Fibroblast of skin of left quadriceps (primary cell): ENCODE measurements at regions not wholly inside any gene's neighbourhood (a gene's known extent, or its start where the extent isn't known, plus 50 kb on each side); places are given as distances from the start of the nearest gene placed in this dataset.
A peak's percentile ranks its signal among the peaks of the same experiment; 100 is the strongest.

Experiments used
- DNase-seq, 2 experiments: peaks; one replicate each; pipeline ENCODE4 v3.0.0-alpha.2; 2013; ENCODE audit warnings: low read depth in 2 of 2

DNA sequence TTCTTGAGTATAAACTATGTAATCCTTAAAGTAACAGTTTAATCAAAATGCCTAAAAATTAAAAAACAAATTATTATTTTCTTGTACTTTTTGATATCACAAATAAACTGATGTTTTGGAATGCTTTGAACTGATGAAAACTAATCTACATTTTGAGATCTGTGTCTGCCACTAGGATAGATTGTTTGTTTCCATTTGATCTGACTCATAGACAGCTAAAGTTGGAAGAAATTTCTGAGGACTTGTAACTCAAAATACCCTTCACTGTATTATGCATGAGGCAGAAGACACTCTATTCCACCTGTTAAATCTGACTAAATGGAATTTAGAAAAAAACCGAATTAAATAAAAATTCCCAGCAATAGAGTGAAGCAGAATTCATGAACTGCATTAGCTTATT, 1400.0 kb upstream of the FLRT2 start:
- no peak for DNase-seq

DNA sequence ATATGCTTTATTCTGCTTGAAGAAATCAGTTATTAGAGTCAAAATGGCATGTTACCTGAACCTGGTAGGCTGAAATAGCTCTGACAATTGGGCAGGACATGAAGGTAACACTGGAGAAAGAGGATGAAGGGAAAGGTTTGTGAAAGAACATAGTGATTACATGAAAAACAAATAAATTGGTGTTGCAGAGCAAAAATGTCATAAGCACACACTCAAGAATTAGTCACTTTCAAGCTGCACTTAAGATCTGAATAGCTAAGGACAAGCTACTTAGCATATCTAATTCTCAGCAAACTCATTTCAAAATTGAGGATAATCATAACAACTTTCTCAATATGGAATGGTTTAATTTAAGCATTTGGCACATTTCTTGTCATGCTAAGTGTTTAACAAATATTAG, 1398.0 kb upstream of the FLRT2 start:
- DNase-seq = no peak

- peak; percentile 44 to 49 for DNase-seq
Measured at GRCh38 chr14:84144166-84144565, 1385.8 kb upstream of the FLRT2 start.

- no peak for DNase-seq
Measured at GRCh38 chr14:84152452-84152851, 1377.5 kb upstream of the FLRT2 start.

DNA sequence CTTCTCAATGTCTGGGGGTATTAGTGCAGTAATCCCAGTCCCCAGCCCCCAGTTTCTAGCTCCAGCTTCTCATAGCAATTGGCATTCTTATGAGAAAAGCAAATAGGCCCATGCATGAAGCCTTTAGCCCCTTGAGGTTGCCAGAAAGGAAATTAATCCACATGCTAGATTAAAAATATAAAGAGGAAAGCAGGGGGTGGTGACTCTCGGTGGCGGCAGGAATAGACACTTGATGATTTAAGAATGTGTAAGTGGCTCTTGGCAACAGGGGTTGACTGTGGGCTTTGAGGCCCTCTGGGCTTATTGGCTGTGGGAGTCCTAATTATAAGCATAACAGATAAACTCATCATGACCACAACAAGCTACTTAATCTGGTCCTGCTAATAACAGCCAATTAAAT, 1367.3 kb upstream of the FLRT2 start:
- DNase-seq = no peak

- DNase-seq = no peak
Measured at GRCh38 chr14:84167026-84167425, 1362.9 kb upstream of the FLRT2 start.

GRCh38 chr14:84180336-84180735, 1349.6 kb upstream of the FLRT2 start:
- DNase-seq = no peak

GRCh38 chr14:84181072-84181471, 1348.9 kb upstream of the FLRT2 start:
- no peak for DNase-seq

DNA sequence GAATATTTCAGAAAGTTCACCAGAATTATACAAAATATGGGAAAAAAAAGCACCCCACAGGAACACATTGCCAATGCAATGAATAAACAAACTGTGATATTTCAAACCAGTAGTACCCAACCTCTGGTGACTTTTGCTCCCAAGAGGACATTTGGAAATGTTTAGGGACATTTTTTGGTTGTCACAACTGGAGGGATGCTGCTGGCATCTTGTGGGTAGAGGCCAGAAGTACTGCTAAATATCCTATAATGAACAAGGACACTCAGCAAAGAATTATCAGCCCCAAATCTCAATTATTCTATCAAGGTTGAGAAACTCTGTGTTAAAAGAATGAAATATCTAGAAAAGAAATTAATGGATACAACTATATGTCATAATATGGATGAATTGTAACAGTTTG, 1334.4 kb upstream of the FLRT2 start:
- no peak for DNase-seq

GRCh38 chr14:84197704-84198103, 1332.2 kb upstream of the FLRT2 start:
- no peak for DNase-seq

DNA sequence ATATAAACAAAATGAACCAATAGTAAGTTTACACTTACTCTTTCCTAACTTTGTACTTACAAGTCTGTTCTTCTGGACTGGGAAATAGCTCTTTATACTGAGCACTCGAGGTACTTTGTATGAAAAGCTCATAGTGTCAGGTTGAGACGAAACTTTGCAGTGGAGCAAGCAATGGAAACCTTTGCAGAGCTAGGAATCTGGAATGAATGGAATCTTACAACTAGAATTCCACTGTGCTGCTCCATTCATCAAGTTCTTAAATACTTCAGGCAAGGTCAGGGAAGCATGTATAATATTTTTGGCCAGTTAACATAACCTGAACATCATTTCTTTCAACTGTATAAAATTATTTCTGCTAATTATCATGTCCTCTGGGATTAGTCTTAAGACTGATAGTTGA, 1327.5 kb upstream of the FLRT2 start:
- no peak for DNase-seq

DNA sequence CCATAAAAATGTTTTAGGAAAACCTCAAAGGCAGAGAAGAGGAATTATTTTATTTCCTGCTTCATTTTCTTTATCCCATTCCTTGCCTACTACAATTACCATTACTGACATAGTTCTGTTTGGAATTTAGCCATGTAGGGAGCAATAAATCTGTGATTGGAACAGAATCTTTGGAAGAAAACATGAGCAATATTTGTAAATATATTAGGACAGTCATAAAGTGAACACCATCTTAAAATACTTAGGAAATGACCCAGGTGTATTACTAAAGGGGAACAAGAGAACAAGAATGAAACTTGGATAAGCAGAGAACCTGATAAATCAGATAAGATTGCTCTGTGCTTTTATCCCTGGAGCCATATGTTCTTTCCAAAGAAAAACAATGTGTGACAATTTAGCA, 1326.0 kb upstream of the FLRT2 start:
- no peak for DNase-seq

DNA sequence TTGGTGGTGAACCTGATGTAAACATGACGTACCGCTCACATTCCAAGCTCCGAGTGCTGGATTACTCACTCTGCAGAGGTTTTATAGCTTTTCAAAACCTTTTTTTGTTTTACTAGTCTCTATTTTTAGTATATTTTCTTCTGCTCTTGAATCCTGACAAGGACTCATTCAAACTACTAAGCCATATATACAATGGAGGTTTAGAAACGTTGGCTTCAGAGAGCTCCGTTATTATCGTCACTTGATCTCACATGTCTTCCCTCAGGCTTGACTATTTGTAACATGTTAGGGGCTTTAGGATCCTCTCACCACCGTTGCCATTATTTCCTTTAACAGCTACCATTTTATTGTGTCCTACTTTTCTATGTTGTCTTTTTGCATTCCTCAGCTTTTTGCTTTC, 1321.5 kb upstream of the FLRT2 start:
- DNase-seq = no peak

DNA sequence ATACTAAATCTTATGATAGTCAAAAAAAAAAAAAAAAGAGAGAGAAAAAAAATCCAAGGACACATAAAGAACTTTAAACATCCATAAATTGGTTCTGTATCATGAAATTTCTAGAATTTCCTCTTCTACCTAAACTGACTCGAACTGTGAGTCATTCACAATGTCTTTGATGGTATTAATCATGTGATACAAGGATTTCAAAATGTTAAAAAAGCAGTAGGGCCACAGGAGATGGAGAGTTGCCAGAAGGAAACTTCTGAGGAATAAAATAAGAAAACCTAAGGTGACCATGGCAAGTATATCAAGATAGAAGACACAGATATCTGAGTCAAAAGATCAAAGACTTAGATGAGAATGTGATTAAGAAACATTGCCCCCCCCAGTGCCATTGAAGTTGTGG, 1320.9 kb upstream of the FLRT2 start:
- no peak for DNase-seq

- no peak for DNase-seq
Measured at GRCh38 chr14:84217066-84217465, 1312.9 kb upstream of the FLRT2 start.

DNA sequence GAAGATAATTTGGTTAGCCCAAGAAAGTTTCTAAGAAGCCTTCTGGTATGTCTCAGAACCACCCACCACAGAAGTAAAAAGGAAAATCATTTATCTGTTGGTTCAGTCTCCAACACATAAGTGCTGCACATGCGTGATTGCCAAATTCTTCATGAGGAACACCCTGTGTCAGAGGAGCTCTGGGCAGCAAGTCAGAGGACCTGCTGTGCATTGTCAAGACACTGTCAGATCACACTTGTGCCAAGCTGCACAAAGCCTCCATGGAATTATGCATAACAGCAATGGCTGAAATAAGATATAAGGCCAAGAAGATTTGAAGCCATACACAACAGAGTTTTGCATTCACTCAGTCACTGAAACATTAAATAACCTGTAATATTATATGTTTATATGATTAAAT, 1304.7 kb upstream of the FLRT2 start:
- no peak for DNase-seq

- no peak for DNase-seq
Measured at GRCh38 chr14:84228702-84229101, 1301.2 kb upstream of the FLRT2 start.

DNA sequence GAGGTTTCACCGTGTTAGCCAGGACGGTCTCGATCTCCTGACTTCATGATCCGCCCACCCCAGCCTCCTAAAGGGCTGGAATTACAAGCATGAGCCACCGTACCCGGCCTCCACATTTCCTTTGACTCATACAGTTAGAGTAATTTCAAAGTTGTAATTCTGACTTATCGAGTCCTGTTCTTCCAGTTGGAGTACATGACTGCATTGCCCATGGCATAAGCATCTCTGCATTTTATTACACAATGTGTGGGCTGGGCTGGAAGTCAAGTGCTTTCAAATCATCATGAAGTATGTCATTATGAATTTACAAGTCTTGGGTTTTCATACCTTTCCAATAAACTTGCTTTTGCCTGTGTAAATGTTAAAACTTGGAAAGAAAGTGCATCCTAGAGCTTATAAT, 1295.7 kb upstream of the FLRT2 start:
- DNase-seq = no peak

- DNase-seq = no peak
Measured at GRCh38 chr14:84236290-84236689, 1293.7 kb upstream of the FLRT2 start.

- DNase-seq = no peak
Measured at GRCh38 chr14:84237881-84238280, 1292.1 kb upstream of the FLRT2 start.

DNA sequence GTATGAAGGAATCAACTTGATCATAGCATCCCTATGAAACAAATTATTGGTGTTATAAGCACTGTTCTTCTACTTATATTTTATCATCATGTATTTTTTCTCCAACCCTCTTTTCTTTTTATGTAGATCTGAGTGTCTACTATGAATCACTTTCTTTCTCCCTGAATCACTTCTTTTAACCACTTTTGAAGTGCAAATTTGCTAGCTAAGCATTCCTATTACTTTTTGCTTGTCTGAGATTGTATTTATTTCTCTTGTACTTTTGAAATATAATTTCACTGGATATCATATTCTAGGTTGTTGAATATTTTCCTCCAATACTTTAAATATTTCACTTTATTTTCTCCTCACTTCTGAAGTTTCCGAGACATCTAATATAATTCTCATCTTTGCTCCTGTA, 1282.3 kb upstream of the FLRT2 start:
- no peak for DNase-seq

DNA sequence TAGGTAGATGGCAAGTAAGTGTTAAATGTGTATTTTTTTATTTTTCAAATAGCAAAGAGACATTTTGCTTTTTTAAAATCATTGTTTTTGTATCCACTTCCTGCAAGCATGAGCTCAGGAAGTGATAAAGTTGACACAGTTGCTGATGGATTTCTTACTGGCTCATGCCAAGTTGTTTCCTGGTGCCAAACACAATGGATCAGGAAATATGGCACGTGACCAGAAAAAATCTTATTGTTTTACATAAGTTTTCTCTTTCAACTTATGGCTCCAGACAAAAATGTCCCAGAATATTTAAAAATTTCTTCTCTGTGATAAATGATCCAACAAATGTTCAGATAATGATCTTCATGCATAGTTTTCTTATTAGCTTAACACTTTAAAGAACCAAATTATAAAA, 1279.1 kb upstream of the FLRT2 start:
- no peak for DNase-seq

- no peak for DNase-seq
Measured at GRCh38 chr14:84251411-84252115, 1278.4 kb upstream of the FLRT2 start.

- DNase-seq = no peak
Measured at GRCh38 chr14:84252706-84253105, 1277.2 kb upstream of the FLRT2 start.
